Suprapubic skin (tissue), 4 donors: ENCODE measurements at regions not wholly inside any gene's neighbourhood (a gene's known extent, or its start where the extent isn't known, plus 50 kb on each side); places are given as distances from the start of the nearest gene placed in this dataset.

Experiments
- POLR2A ChIP-seq, 2 donors: fragments of 450-650 bp; IDR thresholded peaks; one replicate each; pipeline ENCODE4 v1.6.1; 2017; ENCODE audit warnings: antibody characterized with exemption in 2 of 2, mild to moderate bottlenecking in 2 of 2, moderate library complexity in 2 of 2
- POLR2AphosphoS5 ChIP-seq, 3 donors: sonication (generic); formaldehyde crosslinking; IDR thresholded peaks; one replicate each; pipeline ENCODE4 v1.6.1; 2017; ENCODE audit warnings: antibody characterized with exemption in 3 of 3
- TF ChIP-seq, protein P1 (sequence below), 2 donors: fragments of 200-600 bp in 1 of 2; fragments of 450-650 bp in 1 of 2; sonication (generic) in 1 of 2; IDR thresholded peaks; one replicate each; pipeline ENCODE4 v1.5.1; 2016 to 2019; ENCODE audit warnings: antibody characterized with exemption in 2 of 2, mild to moderate bottlenecking in 1 of 2, moderate library complexity in 1 of 2

DNA sequence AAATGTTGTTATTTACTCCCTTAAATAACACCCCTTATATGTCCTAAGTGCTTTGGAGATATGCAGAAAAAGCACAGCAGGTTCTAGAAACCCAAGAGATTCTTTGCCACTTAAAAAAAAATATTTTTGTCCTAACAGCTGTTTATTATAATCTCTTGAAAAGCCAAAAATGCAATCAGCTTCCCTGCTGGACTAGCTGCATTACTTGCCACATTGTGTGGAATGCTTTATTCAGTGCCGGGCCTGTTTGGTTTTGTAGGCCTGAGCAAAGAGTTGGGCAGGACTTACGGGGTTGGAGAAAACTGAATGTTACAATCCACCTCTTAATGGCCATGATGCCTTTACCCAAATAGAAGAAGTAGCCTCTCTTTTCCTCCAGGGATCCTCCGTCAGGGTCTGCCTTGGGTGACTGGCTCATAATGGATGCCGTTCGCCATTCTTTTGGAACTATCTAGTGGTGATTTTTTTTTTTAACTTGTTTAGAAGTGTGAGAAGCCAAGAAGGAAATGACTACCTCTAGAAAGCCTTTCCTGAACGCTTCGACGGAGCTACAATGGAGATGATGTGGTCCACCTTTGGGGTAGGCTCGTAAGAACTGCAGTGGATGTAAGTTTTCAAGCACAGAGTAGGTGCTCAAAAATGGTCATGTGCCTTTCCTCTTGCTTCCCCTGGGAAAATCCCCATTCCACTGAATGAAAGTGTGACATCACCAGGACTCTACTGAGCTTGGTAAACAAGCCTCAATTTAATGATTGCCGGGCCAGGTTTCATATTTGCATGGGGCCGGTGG is 241.3 kb upstream of the NCAM1 start:
- TF ChIP-seq POLR2A (IDR thresholded peaks at IDR 0.05) (no peak), POLR2AphosphoS5 (IDR thresholded peaks at IDR 0.05) (no peak)
- TF ChIP-seq, protein P1, sequence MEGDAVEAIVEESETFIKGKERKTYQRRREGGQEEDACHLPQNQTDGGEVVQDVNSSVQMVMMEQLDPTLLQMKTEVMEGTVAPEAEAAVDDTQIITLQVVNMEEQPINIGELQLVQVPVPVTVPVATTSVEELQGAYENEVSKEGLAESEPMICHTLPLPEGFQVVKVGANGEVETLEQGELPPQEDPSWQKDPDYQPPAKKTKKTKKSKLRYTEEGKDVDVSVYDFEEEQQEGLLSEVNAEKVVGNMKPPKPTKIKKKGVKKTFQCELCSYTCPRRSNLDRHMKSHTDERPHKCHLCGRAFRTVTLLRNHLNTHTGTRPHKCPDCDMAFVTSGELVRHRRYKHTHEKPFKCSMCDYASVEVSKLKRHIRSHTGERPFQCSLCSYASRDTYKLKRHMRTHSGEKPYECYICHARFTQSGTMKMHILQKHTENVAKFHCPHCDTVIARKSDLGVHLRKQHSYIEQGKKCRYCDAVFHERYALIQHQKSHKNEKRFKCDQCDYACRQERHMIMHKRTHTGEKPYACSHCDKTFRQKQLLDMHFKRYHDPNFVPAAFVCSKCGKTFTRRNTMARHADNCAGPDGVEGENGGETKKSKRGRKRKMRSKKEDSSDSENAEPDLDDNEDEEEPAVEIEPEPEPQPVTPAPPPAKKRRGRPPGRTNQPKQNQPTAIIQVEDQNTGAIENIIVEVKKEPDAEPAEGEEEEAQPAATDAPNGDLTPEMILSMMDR (IDR thresholded peaks at IDR 0.05) = no peak
